B cell (primary cell): ENCODE measurements at regions not wholly inside any gene's neighbourhood (a gene's known extent, or its start where the extent isn't known, plus 50 kb on each side); places are given as distances from the start of the nearest gene placed in this dataset.
"Not testable (repeated sequence)": the region's sequence is repeated elsewhere in the genome, so short reads cannot be mapped to it uniquely, and the experiment has no call there.

Experiments
- ATAC-seq: fragments of 200-7000 bp; cut with Tn5 transposase; one replicate; pipeline ENCODE4 v1.10.0; 2021; ENCODE audit warnings: low read depth, mild to moderate bottlenecking, moderate number of reproducible peaks, moderate library complexity
- CTCF ChIA-PET: fragments of 350-600 bp; sonication (Branson Sonifier 250); formaldehyde crosslinking; loops from one replicate; lab custom pipeline; 2021; ENCODE audit warnings: antibody characterized with exemption, inconsistent platforms; lab: Charles Lee
- POLR2A ChIA-PET: fragments of 350-600 bp; sonication (Branson Sonifier 250); formaldehyde crosslinking; loops from one replicate; lab custom pipeline; 2021; ENCODE audit warnings: antibody characterized with exemption; lab: Charles Lee
- DNase-seq: peaks from one replicate; pipeline ENCODE4 v3.0.0; 2013
- H2AFZ ChIP-seq: 2 replicates; pipeline ENCODE4 v1.6.1; 2012; ENCODE audit warnings: mild to moderate bottlenecking, low read depth, low read length; ENCODE audit not compliant: insufficient read depth, poor library complexity, severe bottlenecking
- H3K27ac ChIP-seq, 2 donors: 1 replicate in 1 of 2; 2 replicates in 1 of 2; pipeline ENCODE4 v1.5.1; 2012 to 2013; ENCODE audit warnings: low read length in 2 of 2, mild to moderate bottlenecking in 2 of 2, moderate library complexity in 1 of 2
- H3K27me3 ChIP-seq, 4 experiments: fragments of 200-600 bp in 1 of 4; sonication (generic) in 1 of 4; replicated peaks in 1 of 4; 1 replicate in 2 of 4; 2 replicates in 2 of 4; pipeline versions ENCODE4 v1.6.1 to v1.7.0; 2013 to 2016; ENCODE audit warnings: low read length in 3 of 4, mild to moderate bottlenecking in 2 of 4, mixed read lengths in 1 of 4, moderate library complexity in 1 of 4; ENCODE audit not compliant: insufficient read depth in 4 of 4, control insufficient read depth in 3 of 4; ENCODE audit errors: control extremely low read depth in 1 of 4
- H3K36me3 ChIP-seq, 2 experiments: replicated peaks in 1 of 2; 1 replicate in 1 of 2; 2 replicates in 1 of 2; pipeline versions ENCODE4 v1.6.1 to v1.7.1; 2013; ENCODE audit warnings: low read length in 1 of 2; ENCODE audit not compliant: insufficient read depth in 2 of 2, control insufficient read depth in 1 of 2; ENCODE audit errors: control extremely low read depth in 1 of 2, extremely low read depth in 1 of 2
- H3K4me1 ChIP-seq, 2 donors: fragments of 200-600 bp in 1 of 2; sonication (generic) in 1 of 2; 1 replicate in 1 of 2; 2 replicates in 1 of 2; pipeline versions ENCODE4 v1.5.1 to v1.6.1; 2013 to 2017; ENCODE audit warnings: low read length in 2 of 2; ENCODE audit not compliant: control insufficient read depth in 2 of 2, insufficient read depth in 2 of 2
- H3K4me2 ChIP-seq: replicated peaks from 2 replicates; pipeline ENCODE3; 2012; ENCODE audit warnings: mild to moderate bottlenecking, low read depth, low read length; ENCODE audit not compliant: poor library complexity, severe bottlenecking
- H3K4me3 ChIP-seq, 5 experiments: fragments of 200-600 bp in 1 of 5; sonication (generic) in 1 of 5; 1 replicate in 3 of 5; 2 replicates in 2 of 5; pipeline versions ENCODE4 v1.5.1 to v1.7.0; 2011 to 2016; ENCODE audit warnings: low read length in 4 of 5, mild to moderate bottlenecking in 4 of 5, low read depth in 2 of 5, control low read depth in 1 of 5, moderate library complexity in 1 of 5; ENCODE audit not compliant: insufficient read depth in 1 of 5; ENCODE audit errors: control extremely low read depth in 1 of 5, extremely low read depth in 1 of 5
- H3K79me2 ChIP-seq: fragments of 200-600 bp; sonication (generic); one replicate; pipeline ENCODE4 v1.6.0; 2016; ENCODE audit warnings: low read length; ENCODE audit not compliant: control insufficient read depth, insufficient read depth
- H3K9ac ChIP-seq: fragments of 200-600 bp; sonication (generic); 2 replicates; pipeline ENCODE4 v1.6.1; 2017; ENCODE audit warnings: mild to moderate bottlenecking, low read length, moderate library complexity
- H3K9me3 ChIP-seq, 3 donors: one replicate each; pipeline versions ENCODE4 v1.6.1 to v1.7.1; 2013; ENCODE audit warnings: low read length in 2 of 3; ENCODE audit not compliant: control insufficient read depth in 2 of 3, insufficient read depth in 1 of 3; ENCODE audit errors: control extremely low read depth in 1 of 3
- H4K20me1 ChIP-seq: 2 replicates; pipeline ENCODE4 v1.6.0; 2012; ENCODE audit warnings: mild to moderate bottlenecking, low read length; ENCODE audit not compliant: insufficient read depth, control insufficient read depth, poor library complexity, severe bottlenecking
- H3K27ac Mint-ChIP-seq: one replicate; pipeline ENCODE4 v1.8.0; 2021; ENCODE audit warnings: mixed read lengths
- H3K27me3 Mint-ChIP-seq: one replicate; pipeline ENCODE4 v1.8.0; 2021; ENCODE audit warnings: mixed read lengths
- H3K4me1 Mint-ChIP-seq: one replicate; pipeline ENCODE4 v1.8.0; 2021; ENCODE audit warnings: mixed read lengths
- H3K4me3 Mint-ChIP-seq: one replicate; pipeline ENCODE4 v1.8.0; 2021; ENCODE audit warnings: mixed read lengths
- H3K9me3 Mint-ChIP-seq: one replicate; pipeline ENCODE4 v1.8.0; 2022; ENCODE audit warnings: mixed read lengths; ENCODE audit not compliant: insufficient read depth
- EZH2 ChIP-seq: IDR thresholded peaks from 2 replicates; pipeline ENCODE4 v1.6.1; 2012; ENCODE audit warnings: borderline replicate concordance, low read depth, mild to moderate bottlenecking, moderate library complexity, low read length; ENCODE audit not compliant: insufficient read depth, poor library complexity, severe bottlenecking
- WGBS: methylation state at CpG from one replicate; pipeline ENCODE4 v1.1.5; 2013; ENCODE audit warnings: missing lambda C conversion rate; ENCODE audit not compliant: insufficient coverage; 5-methylcytosine and 5-hydroxymethylcytosine counted together
- intact Hi-C: fragments of 100-400 bp; cut with micrococcal nuclease; formaldehyde crosslinking; loops from one replicate; pipeline ENCODE4 v1.10.0; 2022
- TF ChIP-seq, protein P1 (sequence below): fragments of 200-600 bp; IDR thresholded peaks from one replicate; pipeline ENCODE4 v1.8.0; 2022; ENCODE audit warnings: antibody characterized with exemption, mild to moderate bottlenecking

DNA sequence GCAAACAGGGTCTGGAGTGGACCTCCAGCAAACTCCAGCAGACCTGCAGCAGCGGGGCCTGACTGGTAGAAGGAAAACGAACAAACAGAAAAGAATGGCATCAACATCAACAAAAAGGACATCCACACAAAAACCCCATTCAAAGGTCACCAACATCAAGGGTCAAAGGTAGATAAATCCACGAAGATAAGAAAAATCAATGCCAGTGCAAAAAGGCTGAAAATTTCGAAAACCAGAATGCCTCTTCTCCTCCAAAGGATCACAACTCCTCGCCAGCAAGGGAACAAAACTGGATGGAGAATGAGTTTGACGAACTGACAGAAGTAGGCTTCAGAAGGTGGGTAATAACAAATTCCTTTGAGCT is 187.6 kb upstream of the EDNRA start:
- POLR2A ChIA-PET, H3K9ac ChIP-seq, H3K27me3 ChIP-seq, H3K36me3 ChIP-seq, H4K20me1 ChIP-seq, H3K27ac ChIP-seq, DNase-seq, CTCF ChIA-PET, ATAC-seq, H3K4me3 ChIP-seq, H3K27me3 Mint-ChIP-seq, H3K79me2 ChIP-seq, intact Hi-C loops, H3K4me3 Mint-ChIP-seq, H2AFZ ChIP-seq, H3K4me1 Mint-ChIP-seq, H3K9me3 Mint-ChIP-seq, H3K27ac Mint-ChIP-seq, H3K4me1 ChIP-seq, H3K4me2 ChIP-seq: not testable (repeated sequence)
- H3K9me3 ChIP-seq, result peaks cover 0 to 10% (median 0%) of the 10 kb centered on the region in 3 donors
- 61% methylated on average over 2 of the region's 6 CpGs for WGBS

DNA sequence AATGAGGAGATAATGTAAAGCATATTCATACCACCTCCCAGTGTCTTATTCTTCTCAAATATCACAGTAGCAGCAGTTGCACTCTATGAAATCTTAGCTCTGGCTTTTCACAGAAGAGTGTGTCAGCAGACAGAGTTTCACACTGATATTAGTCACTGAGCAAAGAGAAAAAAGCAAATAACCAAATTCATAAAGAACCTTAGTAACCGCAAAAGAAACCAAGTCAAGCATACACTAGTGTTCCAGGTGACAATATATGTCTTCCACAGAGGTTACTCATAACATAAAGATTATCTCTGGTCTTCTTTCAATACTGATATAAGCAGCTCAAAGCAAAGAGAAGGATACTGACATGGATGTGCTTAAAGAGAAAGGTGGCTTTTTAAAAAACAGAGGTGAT is 181.7 kb upstream of the EDNRA start:
- H4K20me1 ChIP-seq, result no peaks in the 10 kb centered on the region
- no peak overlapping the region for H3K27ac ChIP-seq
- H3K4me3 ChIP-seq, result no peak overlapping the region
- no peaks in the 10 kb centered on the region for H3K27me3 Mint-ChIP-seq
- no CpG with 5 or more reads among the region's 1 CpG for WGBS
- no peaks in the 10 kb centered on the region for H3K9me3 ChIP-seq
- TF ChIP-seq, protein P1, sequence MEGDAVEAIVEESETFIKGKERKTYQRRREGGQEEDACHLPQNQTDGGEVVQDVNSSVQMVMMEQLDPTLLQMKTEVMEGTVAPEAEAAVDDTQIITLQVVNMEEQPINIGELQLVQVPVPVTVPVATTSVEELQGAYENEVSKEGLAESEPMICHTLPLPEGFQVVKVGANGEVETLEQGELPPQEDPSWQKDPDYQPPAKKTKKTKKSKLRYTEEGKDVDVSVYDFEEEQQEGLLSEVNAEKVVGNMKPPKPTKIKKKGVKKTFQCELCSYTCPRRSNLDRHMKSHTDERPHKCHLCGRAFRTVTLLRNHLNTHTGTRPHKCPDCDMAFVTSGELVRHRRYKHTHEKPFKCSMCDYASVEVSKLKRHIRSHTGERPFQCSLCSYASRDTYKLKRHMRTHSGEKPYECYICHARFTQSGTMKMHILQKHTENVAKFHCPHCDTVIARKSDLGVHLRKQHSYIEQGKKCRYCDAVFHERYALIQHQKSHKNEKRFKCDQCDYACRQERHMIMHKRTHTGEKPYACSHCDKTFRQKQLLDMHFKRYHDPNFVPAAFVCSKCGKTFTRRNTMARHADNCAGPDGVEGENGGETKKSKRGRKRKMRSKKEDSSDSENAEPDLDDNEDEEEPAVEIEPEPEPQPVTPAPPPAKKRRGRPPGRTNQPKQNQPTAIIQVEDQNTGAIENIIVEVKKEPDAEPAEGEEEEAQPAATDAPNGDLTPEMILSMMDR, result no peak
- TF ChIP-seq EZH2, result no peak
- no peak overlapping the region for H3K9ac ChIP-seq
- H3K36me3 ChIP-seq, result no peaks in the 10 kb centered on the region
- no peak overlapping the region for H3K4me3 Mint-ChIP-seq
- no peaks in the 10 kb centered on the region for H3K4me1 ChIP-seq
- POLR2A ChIA-PET, result no interaction called here
- no peaks in the 10 kb centered on the region for H3K4me1 Mint-ChIP-seq
- H3K79me2 ChIP-seq, result no peaks in the 10 kb centered on the region
- CTCF ChIA-PET, result no interaction called here
- no peak overlapping the region for H3K4me2 ChIP-seq
- DNase-seq, result no peak
- no peaks in the 10 kb centered on the region for H3K27me3 ChIP-seq
- H2AFZ ChIP-seq, result no peak overlapping the region
- no peak overlapping the region for H3K27ac Mint-ChIP-seq
- peaks cover 6% of the 10 kb centered on the region for H3K9me3 Mint-ChIP-seq
- no peak for ATAC-seq
- intact Hi-C loops, result no loop called here
